ENCODE measurements at regions not wholly inside any gene's neighbourhood (a gene's known extent, or its start where the extent isn't known, plus 50 kb on each side); places are given as distances from the start of the nearest gene placed in this dataset.

GRCh38 chr11:134524896-134525845, 113.1 kb upstream of the B3GAT1 start:
- H3K27me3 ChIP-seq = no peaks in the 10 kb centered on the region
- no peak overlapping the region for H3K4me3 ChIP-seq
- in situ Hi-C loops (cut with MboI; ENCODE audit: low pct_ligation_motif_present in 1 of 4, low pct_unique_long_range_greater_than_20kb in 1 of 4, low sequenced_read_pairs in 3 of 4) (no loop called here), intact Hi-C loops (cut with DNase I; ENCODE audit: low total_unique reads) (no loop called here)
- H3K27ac ChIP-seq = no peak overlapping the region
- TF ChIP-seq EP300 (IDR thresholded peaks at IDR 0.05; ENCODE audit: low read depth) (no peak), CTCF (IDR thresholded peaks at IDR 0.05) (no peak), POLR2A (IDR thresholded peaks at IDR 0.05) (no peak), POLR2AphosphoS5 (IDR thresholded peaks at IDR 0.05) (no peak)
- 86 to 91% methylated on average over 7 to 28 of the region's 28 CpGs for whole genome bisulfite sequencing, 2 donors (ENCODE audit: low coverage in 1 of 2)
- peak; percentile 2 for DNase-seq
- no peaks in the 10 kb centered on the region for H3K4me1 ChIP-seq
- no peaks in the 10 kb centered on the region for H3K36me3 ChIP-seq
- H3K9me3 ChIP-seq = no peaks in the 10 kb centered on the region

GRCh38 chr11:134524201-134524600, 112.2 kb upstream of the B3GAT1 start:
- Histone ChIP-seq H3K9me3 (no peaks in the 10 kb centered on the region), H3K4me1 (no peaks in the 10 kb centered on the region), H3K4me3 (no peak overlapping the region), H3K36me3 (no peaks in the 10 kb centered on the region), H3K27me3 (no peaks in the 10 kb centered on the region), H3K27ac (no peak overlapping the region)
- 99 to 100% methylated on average over 1 to 23 of the region's 25 CpGs for WGBS, 2 donors (ENCODE audit: low coverage in 1 of 2)
- TF ChIP-seq POLR2A (IDR thresholded peaks at IDR 0.05) = no peak
- no peak for TF ChIP-seq POLR2AphosphoS5 (IDR thresholded peaks at IDR 0.05)
- TF ChIP-seq CTCF (IDR thresholded peaks at IDR 0.05) = no peak
- TF ChIP-seq EP300 (IDR thresholded peaks at IDR 0.05; ENCODE audit: low read depth) = no peak
- intact Hi-C loops (cut with DNase I; ENCODE audit: low total_unique reads) (no loop called here), in situ Hi-C loops (cut with MboI; ENCODE audit: low pct_ligation_motif_present in 1 of 4, low pct_unique_long_range_greater_than_20kb in 1 of 4, low sequenced_read_pairs in 3 of 4) (no loop called here)
- DNase-seq = peak; percentile 3

GRCh38 chr11:134522782-134523570, 110.9 kb upstream of the B3GAT1 start:
- H3K9me3 ChIP-seq = no peaks in the 10 kb centered on the region
- H3K4me1 ChIP-seq = no peaks in the 10 kb centered on the region
- H3K36me3 ChIP-seq = no peaks in the 10 kb centered on the region
- H3K4me3 ChIP-seq = no peak overlapping the region
- 79% methylated on average over 32 of the region's 33 CpGs; no CpG with 5 or more reads in 1 of the 2 donors for WGBS, 2 donors (ENCODE audit: low coverage in 1 of 2)
- no peaks in the 10 kb centered on the region for H3K27me3 ChIP-seq
- intact Hi-C loops (cut with DNase I; ENCODE audit: low total_unique reads) (no loop called here), in situ Hi-C loops (cut with MboI; ENCODE audit: low pct_ligation_motif_present in 1 of 4, low pct_unique_long_range_greater_than_20kb in 1 of 4, low sequenced_read_pairs in 3 of 4) (no loop called here)
- TF ChIP-seq POLR2A (IDR thresholded peaks at IDR 0.05) (no peak), EP300 (IDR thresholded peaks at IDR 0.05; ENCODE audit: low read depth) (no peak), CTCF (IDR thresholded peaks at IDR 0.05) (no peak), POLR2AphosphoS5 (IDR thresholded peaks at IDR 0.05) (no peak)
- H3K27ac ChIP-seq = no peak overlapping the region
- no peak for DNase-seq
